Colon (tissue), 2 donors: ENCODE measurements at regions not wholly inside any gene's neighbourhood (a gene's known extent, or its start where the extent isn't known, plus 50 kb on each side); places are given as distances from the start of the nearest gene placed in this dataset.
A peak's percentile ranks its signal among the peaks of the same experiment; 100 is the strongest.
"Not testable (repeated sequence)": the region's sequence is repeated elsewhere in the genome, so short reads cannot be mapped to it uniquely, and the experiment has no call there.

Experiments used
- FAIRE-seq: peaks from 2 replicates; lab custom pipeline; 2012; peaks lifted over from hg19 to GRCh38; lab: Jason Lieb, UNC
- donor health status: control.
- donor health status: control.

DNA sequence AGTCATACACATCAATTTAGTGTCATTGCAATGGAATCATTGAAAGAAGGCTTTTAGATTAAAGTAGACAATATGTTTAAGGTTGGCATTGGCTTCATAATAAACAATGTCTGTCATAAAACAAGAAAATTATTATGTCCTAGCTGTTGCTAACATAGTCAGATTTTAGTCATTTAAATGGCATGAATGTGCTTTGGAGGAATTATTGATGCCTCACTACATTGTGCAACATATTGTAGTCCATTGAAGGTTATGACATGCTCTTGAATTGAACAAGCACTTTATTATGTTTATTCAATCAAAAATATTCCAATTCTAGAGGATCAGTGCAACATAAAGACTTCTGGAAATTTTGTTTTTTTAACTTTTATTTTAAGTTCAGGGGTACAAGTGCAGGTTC is 489.8 kb upstream of the AMOT start:
- FAIRE-seq = peak; percentile 71

DNA sequence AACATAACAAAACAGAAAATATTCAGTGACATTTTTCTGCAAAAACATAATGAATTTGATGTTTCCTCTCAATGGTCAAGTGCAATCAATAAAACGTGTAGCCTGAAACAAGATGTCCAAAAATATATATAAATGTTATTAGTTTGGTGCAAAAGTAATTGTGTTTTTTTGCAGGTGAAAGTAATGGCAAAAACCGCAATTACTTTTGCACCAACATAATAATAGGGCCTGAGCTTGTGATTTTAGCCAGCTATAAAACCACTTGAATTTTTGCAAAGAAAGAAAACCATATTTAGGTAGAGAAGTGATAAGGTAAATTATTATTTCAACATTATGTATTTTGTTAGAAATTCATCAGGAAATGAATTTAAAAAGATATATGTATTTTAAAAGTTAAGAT is 475.3 kb upstream of the AMOT start:
- peak; percentile 57 for FAIRE-seq

DNA sequence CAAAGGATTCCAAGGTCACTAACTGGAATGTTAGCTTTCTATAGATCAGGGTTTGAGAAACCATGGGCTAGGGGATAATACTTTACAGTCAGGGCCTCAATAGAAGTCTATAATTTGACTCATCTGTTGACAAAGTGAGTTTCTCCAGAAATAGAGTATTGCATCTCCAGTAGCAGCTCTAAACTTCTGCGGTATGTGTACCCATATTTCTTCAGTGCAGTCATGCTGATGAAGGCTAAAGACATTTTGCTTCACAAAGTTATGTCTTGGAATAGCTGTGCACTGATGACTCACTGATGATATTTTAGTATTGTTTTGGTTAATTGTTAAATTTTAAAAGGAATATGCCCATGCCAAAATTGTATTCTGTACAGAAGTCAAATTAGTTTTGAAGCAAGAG is 464.9 kb upstream of the AMOT start:
- FAIRE-seq = no peak

DNA sequence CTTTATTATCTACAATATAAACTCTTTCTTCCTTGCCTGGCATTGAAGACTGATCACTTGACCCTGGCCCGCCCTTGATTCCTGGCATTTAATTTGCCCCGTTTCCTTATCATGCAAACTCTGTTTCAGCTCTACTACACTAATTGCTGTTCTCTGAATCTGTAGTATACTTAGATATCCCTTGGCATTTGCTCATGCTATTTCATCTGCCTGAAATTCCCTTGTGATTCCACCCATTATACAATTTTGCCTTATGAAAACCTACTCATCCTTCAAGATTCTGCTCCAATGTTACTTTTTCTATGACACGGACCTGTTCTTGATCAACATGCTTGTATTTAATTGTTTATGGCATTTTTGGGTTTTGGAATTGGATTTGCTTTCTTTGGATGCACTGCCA is 459.9 kb upstream of the AMOT start:
- no peak for FAIRE-seq

DNA sequence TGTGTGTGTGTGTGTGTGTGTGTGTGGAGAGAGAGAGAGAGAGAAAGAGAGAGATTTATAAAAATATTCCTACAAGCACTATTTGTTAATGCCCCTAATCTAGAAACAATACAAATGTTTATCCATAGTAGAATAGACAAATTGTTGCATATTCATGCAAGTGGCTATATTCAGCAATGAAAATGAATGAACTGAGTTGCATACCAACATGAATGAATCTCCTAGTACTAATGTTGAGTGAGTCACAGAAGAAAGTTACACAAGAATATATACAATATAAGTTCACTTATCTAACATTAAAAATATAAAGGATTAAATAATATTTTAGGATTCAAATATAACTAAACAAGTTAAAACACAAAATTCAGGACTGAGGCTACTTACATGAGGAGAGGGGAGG is 456.8 kb upstream of the AMOT start:
- no peak for FAIRE-seq

DNA sequence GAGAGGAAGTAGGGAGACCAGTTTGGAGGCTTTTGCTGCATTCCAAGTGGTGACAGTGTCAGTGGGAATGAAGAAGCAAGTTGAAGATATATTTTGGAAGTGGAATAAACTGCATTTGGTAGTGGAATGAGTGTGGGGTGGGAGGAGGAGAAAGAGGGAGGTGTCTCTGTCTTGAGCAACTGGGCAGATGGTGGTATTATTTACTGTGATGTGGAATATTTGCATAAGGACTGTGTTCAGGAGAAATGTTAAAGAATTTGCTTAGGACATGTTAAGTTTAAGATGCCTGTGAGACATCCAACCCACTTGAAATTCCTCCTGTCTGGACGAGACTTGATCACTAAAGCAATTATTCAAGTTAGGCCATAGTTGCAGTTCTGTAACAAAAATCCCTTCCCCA is 448.9 kb upstream of the AMOT start:
- FAIRE-seq = no peak

DNA sequence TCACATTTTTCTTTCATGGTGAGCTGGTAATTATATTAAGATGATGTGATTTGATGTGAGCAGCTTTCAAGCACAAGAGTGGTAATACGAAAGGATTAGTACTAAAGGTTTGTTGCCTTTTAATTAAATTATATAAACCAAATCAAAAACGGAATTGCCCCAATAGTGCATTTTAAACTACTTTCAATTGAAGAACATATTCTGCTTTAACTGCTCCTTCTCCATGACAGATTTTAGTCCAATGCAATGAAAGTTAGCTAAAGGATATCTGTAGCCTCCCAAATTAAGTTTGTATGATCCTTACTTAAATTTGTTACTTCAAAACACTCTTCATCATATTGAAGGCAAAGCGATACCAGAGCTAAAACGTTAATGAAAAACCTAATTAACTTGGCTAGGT is 447.1 kb upstream of the AMOT start:
- no peak for FAIRE-seq

DNA sequence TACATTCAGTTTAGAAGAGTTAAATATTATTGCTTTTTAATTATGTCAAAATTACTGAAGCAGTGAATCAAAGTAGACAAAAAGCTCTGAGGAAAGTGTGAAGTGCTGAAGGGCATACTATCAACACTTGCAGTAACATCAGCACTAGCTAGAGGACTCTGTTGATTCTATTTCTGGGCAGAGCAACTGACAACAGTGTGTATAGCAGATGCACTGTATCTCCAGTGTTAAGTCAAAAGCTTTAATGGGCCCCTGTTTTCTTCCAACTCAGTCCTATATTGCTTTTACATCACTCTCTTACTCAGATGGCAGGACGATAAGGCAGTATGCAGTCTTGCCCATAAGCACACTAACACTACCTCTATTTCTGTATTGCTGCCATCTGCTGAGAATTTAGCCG is 435.2 kb upstream of the AMOT start:
- FAIRE-seq = no peak

DNA sequence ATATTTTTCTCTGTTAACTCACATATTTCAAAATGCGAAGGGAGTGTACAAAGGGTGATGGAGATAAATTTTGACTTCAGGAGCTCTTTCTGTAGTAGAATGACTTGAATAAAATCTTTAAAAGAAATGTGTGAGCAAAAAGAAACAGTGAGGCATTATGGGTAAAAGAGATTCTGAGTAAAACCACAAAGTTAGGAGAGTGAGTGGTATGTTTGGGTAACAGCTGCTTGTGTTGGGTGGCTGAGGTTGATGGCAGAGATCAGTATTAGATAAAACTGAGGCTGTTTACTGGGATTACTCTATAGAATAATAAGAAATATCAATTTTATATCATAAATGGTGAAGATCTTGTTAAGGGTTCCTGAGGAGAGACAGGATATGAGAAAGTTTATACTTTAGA is 434.2 kb upstream of the AMOT start:
- no peak for FAIRE-seq

DNA sequence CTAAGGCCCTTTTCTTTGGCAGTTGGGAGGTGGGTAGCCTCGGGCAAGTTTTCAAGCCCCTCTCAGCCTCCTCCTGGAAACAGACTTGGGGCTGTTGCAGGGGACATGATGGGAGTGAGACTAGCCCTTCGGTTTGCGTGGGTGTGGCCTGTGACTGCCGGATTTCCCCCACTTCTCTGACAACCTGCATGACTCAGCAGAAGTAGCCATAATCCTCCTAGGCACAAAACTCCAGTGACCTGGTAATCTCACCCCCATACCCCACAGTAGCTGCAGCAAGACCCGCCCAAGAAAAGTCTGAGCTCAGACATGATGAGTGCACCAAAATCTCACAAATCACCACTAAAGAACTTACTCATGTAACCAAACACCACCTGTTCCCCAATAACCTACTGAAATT is 433.7 kb upstream of the AMOT start:
- no peak for FAIRE-seq

DNA sequence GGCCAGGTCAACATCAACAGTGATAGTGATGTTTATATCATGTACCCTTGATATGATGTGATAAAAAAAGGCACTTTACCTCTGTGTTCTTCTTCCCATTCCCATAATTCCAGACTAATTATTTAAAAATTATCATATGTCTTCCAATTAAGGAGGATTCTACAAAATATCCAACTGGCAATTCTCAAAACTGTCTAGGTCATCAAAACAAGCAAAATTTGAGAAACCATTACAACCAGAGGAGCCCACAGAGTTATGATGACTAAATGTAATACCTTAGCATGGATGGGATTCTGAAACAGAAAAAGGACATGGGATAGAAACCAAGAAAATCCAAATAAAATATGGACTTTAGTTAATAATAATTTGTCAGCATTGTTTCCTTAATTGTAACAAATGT is 428.6 kb upstream of the AMOT start:
- FAIRE-seq = no peak

DNA sequence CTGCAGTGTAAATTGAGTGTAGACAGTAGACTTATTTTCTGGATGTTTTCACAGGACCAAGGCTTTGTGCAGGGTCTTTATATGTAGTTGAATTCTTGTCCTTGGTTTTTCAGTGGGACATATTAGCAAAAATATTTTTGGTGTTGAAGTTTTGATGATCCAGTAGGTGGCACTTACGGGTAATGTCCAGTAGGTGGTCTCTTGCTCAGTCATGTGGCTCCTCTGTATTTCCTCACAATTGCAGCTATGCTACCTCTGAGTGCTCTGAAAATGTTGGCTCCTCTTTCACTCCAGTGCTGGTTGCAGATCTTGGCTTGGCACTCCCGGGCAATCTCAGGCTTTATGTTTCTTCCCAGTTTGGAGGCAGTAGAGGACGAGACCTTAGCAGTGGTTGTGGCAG is 419.8 kb upstream of the AMOT start:
- no peak for FAIRE-seq

DNA sequence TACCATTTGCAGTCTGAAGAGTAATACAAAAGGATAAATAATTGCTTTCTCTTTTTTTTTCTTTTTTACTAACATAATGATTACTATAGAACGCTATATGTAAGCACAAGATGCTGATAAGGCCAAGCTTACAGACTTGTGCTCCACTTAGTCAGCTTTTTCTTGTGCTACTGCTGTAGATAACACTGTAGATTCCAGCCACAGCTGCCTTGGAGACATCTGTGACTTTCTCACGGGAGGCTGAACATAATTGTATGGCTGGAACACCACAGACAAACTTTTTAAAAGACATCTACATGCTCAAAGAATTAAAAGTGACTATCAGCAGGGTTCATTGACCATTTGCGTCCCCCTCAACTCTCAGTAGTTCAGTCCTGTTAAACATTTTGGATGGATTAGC is 381.7 kb upstream of the AMOT start:
- FAIRE-seq = no peak

DNA sequence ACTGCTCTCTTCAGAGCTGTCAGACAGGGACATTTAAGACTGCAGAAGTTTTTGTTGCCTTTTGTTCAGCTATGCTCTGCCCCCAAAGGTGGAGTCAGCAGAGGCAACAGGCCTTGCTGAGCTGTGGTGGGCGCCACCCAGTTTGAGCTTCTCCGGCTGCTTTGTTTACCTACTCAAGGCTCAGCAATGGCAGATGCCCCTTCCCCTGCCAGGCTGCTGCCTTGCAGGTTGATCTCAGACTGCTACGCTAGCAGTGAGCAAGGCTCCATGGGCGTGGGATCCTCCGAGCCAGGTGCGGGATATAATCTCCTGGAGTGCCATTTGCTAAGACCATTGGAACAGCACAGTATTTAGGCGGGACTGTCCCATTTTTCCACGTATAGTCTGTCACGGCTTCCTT is 371.4 kb upstream of the AMOT start:
- no peak for FAIRE-seq

DNA sequence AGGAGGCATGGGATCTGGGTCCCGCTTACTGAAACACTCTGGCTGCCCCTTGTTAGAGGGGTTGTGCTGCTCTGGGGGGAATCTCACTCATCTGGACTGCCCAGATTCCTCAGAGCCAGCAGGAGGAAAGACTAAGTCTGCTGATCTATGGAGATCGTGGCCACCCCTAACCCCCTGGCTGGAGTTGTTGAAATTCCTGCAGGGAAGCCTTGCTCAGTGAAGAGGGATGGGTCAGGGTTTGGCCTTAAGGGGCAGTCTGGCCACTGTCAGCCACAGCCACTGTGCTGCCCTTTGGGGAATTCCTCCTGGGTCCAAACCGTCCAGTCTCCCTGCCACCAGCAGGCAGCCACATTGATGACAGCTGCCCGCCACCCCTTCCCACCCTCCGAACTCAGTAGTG is 362.0 kb upstream of the AMOT start:
- no peak for FAIRE-seq

DNA sequence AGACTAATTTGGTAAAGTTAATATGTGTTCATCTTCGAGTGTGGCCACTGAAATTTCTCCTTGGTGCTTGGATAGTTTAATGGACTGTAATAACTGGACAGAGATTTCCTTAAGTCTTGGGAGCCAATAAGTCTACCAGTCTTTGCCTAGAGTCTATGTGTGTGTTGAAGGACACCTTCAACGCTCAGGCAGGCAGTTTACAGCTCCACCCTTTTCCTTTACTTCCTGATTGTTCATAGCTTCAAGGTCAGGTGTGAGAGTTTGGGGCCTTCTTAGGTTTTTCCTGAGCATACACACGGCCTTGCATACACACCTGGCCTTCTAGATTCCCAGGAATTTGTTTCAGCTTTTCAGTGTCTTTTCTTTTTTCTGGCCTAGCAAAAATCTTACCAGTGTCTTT is 355.3 kb upstream of the AMOT start:
- no peak for FAIRE-seq

DNA sequence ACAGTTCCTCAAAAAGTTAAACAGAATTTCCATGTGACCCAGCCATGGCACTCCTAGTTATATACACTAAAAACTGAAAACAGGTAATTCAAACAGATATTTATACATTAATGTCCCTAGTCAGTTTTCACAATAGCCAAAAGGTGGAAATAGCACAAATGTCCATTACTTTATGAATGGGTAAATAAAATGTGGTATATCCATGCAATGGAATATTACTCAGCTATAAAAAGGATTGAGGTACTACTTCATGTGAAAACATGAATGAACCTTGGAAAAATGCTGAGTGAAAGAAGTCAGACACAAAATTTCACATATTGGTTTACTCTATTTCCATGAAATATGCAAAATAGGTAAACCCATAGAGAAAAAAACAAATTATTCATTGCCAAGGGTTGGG is 351.8 kb upstream of the AMOT start:
- no peak for FAIRE-seq

DNA sequence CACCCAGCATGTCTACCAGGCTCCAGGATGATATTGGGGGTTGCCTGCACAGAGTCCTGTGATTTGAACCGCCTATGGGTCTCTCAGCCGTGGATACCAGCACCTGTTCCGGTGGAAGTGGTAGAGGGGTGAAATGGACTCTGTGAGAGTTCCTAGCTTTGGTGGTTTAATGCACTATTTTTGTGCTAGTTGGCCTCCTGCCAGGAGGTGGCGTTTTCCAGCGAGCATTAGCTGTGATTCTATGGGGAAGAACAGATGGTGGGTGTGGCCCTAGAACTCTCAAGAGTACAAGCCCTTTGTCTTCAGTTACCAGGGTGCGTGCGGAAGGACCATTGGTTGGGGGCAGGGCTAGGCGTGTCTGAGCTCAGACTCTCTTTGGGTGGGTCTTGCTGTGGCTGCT is 316.9 kb upstream of the AMOT start:
- no peak for FAIRE-seq

DNA sequence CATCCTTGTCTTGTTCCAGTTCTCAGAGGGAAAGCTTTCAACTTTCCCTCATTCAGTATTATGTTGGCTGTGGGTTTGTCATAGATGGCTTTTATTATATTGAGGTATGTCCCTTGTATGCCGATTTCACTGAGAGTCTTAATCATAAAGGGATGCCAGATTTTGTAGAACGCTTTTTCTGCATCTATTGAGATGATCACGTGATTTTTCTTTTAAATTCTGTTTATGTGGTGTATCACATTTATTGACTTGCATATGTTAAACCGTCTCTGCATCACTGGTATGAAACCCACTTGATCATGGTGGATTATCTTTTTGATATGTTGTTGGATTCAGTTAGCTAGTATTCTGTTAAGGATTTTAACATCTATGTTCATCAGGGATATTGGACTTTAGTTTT is 313.7 kb upstream of the AMOT start:
- FAIRE-seq = not testable (repeated sequence)

DNA sequence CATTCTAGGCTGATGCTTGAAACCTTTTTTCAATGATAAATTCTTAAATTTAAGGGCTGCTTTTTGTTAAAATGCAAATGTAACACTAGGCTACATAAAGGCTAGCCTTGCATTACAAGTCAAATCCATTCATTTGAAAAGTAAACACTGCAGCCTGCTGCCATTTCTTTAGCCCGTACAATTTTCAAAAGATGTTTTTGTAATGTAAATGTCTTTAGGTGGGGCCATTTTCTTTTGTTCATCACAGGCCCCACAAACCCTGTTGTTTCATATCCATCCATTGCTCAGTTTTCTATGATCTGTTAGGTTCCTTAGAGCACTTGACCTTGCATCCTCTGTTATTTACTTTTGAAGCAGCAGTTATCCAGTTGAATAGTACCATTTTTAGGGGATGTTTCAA is 296.2 kb upstream of the AMOT start:
- no peak for FAIRE-seq

DNA sequence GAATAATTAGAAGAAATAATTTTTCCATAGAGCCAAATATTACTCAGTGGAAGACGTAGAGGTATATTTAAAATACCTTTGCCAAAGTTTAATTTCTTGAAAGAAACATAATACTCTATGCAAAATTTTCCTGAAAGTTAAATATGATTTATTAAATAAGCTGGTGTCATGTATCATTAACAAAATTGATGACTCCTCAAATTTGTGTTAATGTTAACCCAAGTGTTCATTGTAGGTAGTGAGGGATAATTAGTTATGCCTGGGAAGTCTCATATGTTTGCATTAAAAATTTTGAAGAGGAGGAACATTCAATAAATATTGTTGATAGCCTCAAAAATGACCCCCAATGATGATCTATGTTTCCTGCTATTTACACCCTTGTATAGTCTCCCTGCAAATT is 292.7 kb upstream of the AMOT start:
- FAIRE-seq = no peak

DNA sequence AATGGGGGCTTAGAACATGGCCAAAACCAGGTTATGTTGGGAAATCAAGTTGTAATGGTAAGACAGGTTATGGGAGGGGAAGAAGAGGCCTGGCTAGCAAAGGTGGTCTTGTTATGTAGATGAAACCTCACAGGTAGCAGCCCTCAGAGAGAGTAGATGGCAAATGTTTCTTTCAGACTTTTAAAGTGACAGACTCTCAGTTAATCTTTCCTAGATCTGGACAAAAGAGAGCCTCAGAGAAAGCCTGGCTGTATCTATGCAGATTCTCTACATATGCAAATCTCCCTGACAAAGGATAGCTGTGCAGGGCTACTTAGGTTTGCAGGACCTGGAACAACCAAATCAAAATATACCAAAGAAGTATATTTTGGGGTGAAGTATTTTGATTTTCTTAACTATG is 284.1 kb upstream of the AMOT start:
- no peak for FAIRE-seq

DNA sequence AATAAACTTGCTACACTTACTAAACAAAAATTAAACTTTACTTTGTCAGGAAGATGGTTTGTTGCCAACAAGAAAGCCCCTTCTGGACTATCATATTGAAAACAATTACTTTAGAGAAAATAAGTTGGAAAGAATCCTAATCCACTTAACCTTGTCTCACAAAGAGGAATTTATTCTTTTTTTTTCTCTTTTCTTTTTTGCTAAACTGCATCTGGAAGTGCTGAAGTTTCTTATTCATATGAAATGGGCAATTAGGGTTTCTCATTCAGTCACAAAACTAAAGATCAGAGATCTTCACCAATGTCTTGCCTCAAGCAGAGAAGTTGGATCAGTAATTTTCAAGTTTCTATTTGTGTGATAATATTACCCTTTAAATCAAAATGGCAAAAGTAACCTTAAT is 234.9 kb upstream of the AMOT start:
- no peak for FAIRE-seq

DNA sequence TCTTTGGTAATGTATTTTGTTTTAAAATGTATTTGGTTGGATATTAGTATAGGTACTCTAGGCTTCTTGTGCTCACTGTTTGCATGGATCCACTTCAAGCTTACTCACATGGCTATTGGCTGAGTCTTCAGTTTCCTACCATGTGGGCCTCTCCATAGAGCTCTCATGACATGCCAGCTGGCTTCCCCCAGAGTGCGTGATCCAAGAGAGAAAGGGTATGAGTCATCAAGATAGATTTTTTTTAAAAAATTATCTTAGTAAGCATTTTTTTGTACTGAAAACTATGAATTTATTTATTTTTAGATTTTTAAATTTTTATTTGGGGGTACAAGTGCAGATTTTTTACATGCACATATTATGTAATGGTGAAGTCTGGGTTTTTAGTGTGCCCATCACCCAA is 219.1 kb upstream of the AMOT start:
- peak; percentile 43 for FAIRE-seq

DNA sequence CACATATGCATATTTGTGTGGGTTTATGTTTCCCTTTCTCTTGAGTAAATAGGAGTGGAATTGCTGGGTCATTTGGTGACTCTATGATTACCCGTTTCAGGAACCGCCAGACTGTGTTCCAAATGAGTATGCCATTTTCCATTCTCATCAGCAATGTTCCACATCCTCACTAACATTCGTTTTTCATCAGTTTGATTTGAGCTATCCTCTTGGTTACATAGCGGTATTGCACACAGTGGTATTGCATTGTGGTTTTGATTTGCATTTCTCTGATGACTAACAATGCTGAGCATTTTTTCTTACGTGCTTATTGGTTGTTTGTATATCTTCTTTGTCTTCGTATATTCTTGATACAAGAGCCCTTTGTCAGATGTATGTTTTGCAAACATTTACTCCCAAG is 218.0 kb upstream of the AMOT start:
- no peak for FAIRE-seq

DNA sequence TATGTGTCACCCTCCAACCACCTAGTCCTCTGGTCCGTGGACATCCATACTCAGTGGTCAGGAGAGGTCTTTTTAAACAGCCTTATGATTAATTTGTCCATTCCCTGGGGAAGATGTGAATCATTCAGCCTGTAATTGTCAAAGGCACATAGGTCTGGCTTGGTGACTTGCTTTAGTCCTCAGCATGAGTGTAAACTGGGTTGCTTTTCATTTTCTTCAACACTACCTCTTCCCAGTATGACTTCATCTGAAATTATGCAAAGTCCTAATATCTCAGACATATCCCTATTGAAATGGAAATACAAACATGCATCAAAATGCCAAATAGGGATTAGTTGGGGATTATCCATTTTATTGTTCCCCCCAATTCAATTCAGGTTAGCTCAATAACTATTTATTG is 208.3 kb upstream of the AMOT start:
- no peak for FAIRE-seq
